ENCODE measurements at regions not wholly inside any gene's neighbourhood (a gene's known extent, or its start where the extent isn't known, plus 50 kb on each side); places are given as distances from the start of the nearest gene placed in this dataset.

DNA sequence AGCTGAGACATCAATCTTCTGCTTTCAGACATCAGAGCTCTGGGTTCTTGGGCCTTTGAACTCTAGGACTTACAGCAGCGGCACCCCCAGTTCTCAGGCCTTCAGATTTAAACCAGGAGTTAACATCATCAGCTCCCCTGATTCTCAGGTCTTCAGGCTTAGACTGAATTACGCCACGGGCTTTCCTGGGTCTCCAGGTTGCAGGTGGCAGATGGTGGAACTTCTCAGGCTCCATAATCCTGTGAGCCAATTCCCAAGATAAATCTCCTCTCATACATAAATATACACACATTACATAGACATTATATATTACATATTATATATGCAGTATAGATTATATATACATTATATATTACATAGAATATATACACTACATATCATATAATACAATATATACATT is 408.9 kb upstream of the AUTS2 start:
- no peaks in the 10 kb centered on the region for H3K4me1 ChIP-seq
- H3K27me3 ChIP-seq: no peaks in the 10 kb centered on the region
- H3K36me3 ChIP-seq: no peaks in the 10 kb centered on the region
- no peaks in the 10 kb centered on the region; the same call in none of the 2 replicates for H3K9me3 ChIP-seq
- no peak for DNase-seq
- H3K4me3 ChIP-seq (ENCODE audit: low read depth, low read length): no peak overlapping the region
- TF ChIP-seq, protein P1, sequence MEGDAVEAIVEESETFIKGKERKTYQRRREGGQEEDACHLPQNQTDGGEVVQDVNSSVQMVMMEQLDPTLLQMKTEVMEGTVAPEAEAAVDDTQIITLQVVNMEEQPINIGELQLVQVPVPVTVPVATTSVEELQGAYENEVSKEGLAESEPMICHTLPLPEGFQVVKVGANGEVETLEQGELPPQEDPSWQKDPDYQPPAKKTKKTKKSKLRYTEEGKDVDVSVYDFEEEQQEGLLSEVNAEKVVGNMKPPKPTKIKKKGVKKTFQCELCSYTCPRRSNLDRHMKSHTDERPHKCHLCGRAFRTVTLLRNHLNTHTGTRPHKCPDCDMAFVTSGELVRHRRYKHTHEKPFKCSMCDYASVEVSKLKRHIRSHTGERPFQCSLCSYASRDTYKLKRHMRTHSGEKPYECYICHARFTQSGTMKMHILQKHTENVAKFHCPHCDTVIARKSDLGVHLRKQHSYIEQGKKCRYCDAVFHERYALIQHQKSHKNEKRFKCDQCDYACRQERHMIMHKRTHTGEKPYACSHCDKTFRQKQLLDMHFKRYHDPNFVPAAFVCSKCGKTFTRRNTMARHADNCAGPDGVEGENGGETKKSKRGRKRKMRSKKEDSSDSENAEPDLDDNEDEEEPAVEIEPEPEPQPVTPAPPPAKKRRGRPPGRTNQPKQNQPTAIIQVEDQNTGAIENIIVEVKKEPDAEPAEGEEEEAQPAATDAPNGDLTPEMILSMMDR (IDR thresholded peaks at IDR 0.05; ENCODE audit: low read depth, low read length): no peak

DNA sequence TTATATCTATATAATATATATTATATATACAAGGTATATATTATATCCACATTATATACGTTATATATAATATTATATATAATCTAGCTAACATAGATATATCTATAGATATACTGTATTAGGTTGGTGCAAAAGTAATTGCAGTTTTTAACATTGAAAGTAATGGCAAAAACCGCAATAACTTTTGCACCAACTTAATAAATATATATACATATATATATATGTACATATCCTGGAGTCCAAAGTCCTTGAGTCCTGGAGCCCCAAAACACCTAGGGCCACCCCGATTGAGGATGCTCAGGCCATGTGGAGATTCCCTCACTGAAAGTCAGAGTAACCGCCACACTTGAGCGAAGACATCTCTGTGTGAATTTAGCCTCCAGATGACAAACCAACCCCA is 408.2 kb upstream of the AUTS2 start:
- no peaks in the 10 kb centered on the region for H3K36me3 ChIP-seq
- no peaks in the 10 kb centered on the region; the same call in none of the 2 replicates for H3K9me3 ChIP-seq
- H3K4me3 ChIP-seq (ENCODE audit: low read depth, low read length): no peak overlapping the region
- no peak for DNase-seq
- TF ChIP-seq, protein P1 (IDR thresholded peaks at IDR 0.05; ENCODE audit: low read depth, low read length): no peak
- no peaks in the 10 kb centered on the region for H3K27me3 ChIP-seq
- no peaks in the 10 kb centered on the region for H3K4me1 ChIP-seq

DNA sequence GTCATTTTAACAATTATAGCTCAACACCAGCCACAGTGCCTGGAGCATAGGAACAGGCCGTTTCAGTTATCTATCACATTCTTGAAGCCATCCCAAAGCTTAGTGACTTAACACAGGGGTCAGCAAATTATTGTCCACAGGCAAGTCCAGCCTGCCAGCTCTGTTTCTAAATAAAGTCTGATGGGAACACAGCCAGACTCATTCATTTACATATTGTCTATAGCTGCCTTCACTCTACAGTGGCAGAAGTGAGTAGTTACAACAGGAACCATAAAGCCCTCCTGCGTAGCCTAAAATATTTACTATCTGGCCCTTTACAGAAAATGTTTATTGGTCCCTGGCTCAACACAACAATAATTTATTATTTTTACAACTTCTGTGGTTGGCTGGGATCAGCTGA is 407.5 kb upstream of the AUTS2 start:
- Histone ChIP-seq H3K36me3 (no peaks in the 10 kb centered on the region), H3K4me1 (no peaks in the 10 kb centered on the region), H3K4me3 (ENCODE audit: low read depth, low read length) (no peak overlapping the region), H3K9me3 (no peaks in the 10 kb centered on the region; the same call in none of the 2 replicates), H3K27me3 (no peaks in the 10 kb centered on the region)
- DNase-seq: no peak
- TF ChIP-seq, protein P1 (IDR thresholded peaks at IDR 0.05; ENCODE audit: low read depth, low read length): no peak

DNA sequence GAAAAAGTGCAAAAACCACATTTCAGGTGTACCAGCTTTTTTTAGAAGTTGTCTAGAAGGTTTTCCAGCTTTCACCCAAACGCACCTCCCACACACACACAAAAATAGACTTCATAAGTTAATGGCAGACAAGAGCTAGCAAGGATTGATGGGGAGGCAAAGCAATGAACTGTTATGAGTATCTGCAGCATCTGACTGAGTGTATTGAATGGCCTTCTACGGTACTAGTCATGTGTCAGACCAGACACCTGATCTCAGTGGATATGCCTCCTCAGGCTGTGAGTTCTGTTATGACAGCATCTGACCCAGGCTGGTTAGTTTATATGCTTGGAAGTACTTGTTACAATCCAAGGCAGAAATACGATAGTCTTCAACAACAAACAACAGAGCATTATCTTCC is 406.1 kb upstream of the AUTS2 start:
- TF ChIP-seq, protein P1 (IDR thresholded peaks at IDR 0.05; ENCODE audit: low read depth, low read length): no peak
- Histone ChIP-seq H3K27me3 (no peaks in the 10 kb centered on the region), H3K4me1 (no peaks in the 10 kb centered on the region), H3K4me3 (ENCODE audit: low read depth, low read length) (no peak overlapping the region), H3K9me3 (no peaks in the 10 kb centered on the region; the same call in none of the 2 replicates), H3K36me3 (no peaks in the 10 kb centered on the region)
- DNase-seq: no peak

DNA sequence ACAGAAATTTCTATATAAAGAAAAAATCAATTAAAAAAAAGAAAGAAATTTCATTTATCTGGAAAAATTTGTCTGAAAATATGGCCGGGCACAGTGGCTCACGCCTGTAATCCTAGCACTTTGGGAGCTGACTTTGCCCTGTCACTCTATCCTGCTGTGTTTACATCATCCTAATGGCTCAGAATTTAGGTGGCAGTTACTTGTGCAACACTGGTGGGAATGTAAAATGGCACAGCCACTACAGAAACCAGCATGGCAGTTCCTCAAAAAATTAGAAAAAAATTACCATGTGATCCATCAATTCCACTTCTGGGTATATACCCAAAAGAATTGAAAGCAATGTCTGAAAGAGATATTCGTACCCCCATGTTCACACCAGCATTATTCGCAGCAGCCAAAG is 405.2 kb upstream of the AUTS2 start:
- DNase-seq: no peak
- TF ChIP-seq, protein P1 (IDR thresholded peaks at IDR 0.05; ENCODE audit: low read depth, low read length): no peak
- no peaks in the 10 kb centered on the region for H3K36me3 ChIP-seq
- H3K9me3 ChIP-seq: no peaks in the 10 kb centered on the region; the same call in none of the 2 replicates
- H3K4me3 ChIP-seq (ENCODE audit: low read depth, low read length): no peak overlapping the region
- H3K4me1 ChIP-seq: no peaks in the 10 kb centered on the region
- H3K27me3 ChIP-seq: no peaks in the 10 kb centered on the region

DNA sequence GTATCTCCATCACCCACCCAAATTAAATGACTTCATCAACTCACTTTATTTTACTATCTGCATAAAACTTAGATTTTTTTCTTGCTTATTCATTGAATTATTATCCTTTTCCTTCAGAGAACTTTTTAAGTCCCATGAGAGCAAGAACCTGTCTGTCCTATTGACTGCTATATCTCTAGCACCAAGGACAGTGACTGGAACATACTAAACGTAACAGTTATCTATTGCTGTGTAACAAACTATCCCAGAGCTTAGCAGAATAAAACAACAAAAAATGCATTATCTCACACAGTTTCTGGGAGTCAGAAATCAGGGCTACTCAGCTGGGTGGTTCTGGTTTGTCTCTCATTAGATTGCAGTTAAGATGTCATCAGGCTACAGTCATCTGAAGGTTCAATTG is 401.7 kb upstream of the AUTS2 start:
- H3K9me3 ChIP-seq: no peaks in the 10 kb centered on the region; the same call in none of the 2 replicates
- H3K36me3 ChIP-seq: no peaks in the 10 kb centered on the region
- no peak overlapping the region for H3K4me3 ChIP-seq (ENCODE audit: low read depth, low read length)
- H3K4me1 ChIP-seq: no peaks in the 10 kb centered on the region
- TF ChIP-seq, protein P1 (IDR thresholded peaks at IDR 0.05; ENCODE audit: low read depth, low read length): no peak
- no peaks in the 10 kb centered on the region for H3K27me3 ChIP-seq
- DNase-seq: no peak
